ENCODE measurements at regions not wholly inside any gene's neighbourhood (a gene's known extent, or its start where the extent isn't known, plus 50 kb on each side); places are given as distances from the start of the nearest gene placed in this dataset.

- H3K27me3 Mint-ChIP-seq: peaks cover 52% of the 10 kb centered on the region
- H3K9me3 Mint-ChIP-seq: no peaks in the 10 kb centered on the region
- no peak overlapping the region for H3K4me3 Mint-ChIP-seq
- H3K36me3 Mint-ChIP-seq (ENCODE audit: insufficient read depth): no peaks in the 10 kb centered on the region
- DNase-seq (ENCODE audit: low spot score in 2 of 2): no peak
- no peak overlapping the region for H3K27ac Mint-ChIP-seq (ENCODE audit: low read depth)
- H3K4me1 Mint-ChIP-seq: no peaks in the 10 kb centered on the region
- ATAC-seq (replicated peaks; ENCODE audit: extremely low read depth, poor library complexity, severe bottlenecking): no peak
Observed at GRCh38 chr13:110773480-110773879, 60.0 kb downstream of the ING1 start.

- Mint-ChIP-seq H3K27me3 (peaks cover 52% of the 10 kb centered on the region), H3K36me3 (ENCODE audit: insufficient read depth) (no peaks in the 10 kb centered on the region), H3K9me3 (no peaks in the 10 kb centered on the region), H3K4me3 (no peak overlapping the region), H3K4me1 (no peaks in the 10 kb centered on the region), H3K27ac (ENCODE audit: low read depth) (no peak overlapping the region)
- DNase-seq (ENCODE audit: low spot score in 2 of 2) (no peak), ATAC-seq (replicated peaks; ENCODE audit: extremely low read depth, poor library complexity, severe bottlenecking) (no peak)
Observed at GRCh38 chr13:110774051-110774450, 60.6 kb downstream of the ING1 start.

GRCh38 chr13:110774490-110774889 is 61.0 kb downstream of the ING1 start:
- Mint-ChIP-seq H3K4me1 (no peaks in the 10 kb centered on the region), H3K27ac (ENCODE audit: low read depth) (no peak overlapping the region), H3K4me3 (no peak overlapping the region), H3K27me3 (peaks cover 52% of the 10 kb centered on the region), H3K9me3 (no peaks in the 10 kb centered on the region), H3K36me3 (ENCODE audit: insufficient read depth) (no peaks in the 10 kb centered on the region)
- ATAC-seq (replicated peaks; ENCODE audit: extremely low read depth, poor library complexity, severe bottlenecking) (no peak), DNase-seq (ENCODE audit: low spot score in 2 of 2) (no peak)

- Mint-ChIP-seq H3K4me3 (no peak overlapping the region), H3K27ac (ENCODE audit: low read depth) (peak overlapping the region; percentile 9), H3K27me3 (peaks cover 47% of the 10 kb centered on the region), H3K9me3 (no peaks in the 10 kb centered on the region), H3K36me3 (ENCODE audit: insufficient read depth) (no peaks in the 10 kb centered on the region), H3K4me1 (no peaks in the 10 kb centered on the region)
- DNase-seq (ENCODE audit: low spot score in 2 of 2): no peak
- no peak for ATAC-seq (replicated peaks; ENCODE audit: extremely low read depth, poor library complexity, severe bottlenecking)
Observed at GRCh38 chr13:110775576-110775975, 62.1 kb downstream of the ING1 start.

- Mint-ChIP-seq H3K36me3 (ENCODE audit: insufficient read depth) (no peaks in the 10 kb centered on the region), H3K9me3 (peaks cover under 1% of the 10 kb centered on the region), H3K27me3 (peaks cover 49% of the 10 kb centered on the region), H3K4me3 (no peak overlapping the region), H3K27ac (ENCODE audit: low read depth) (no peak overlapping the region), H3K4me1 (no peaks in the 10 kb centered on the region)
- DNase-seq (ENCODE audit: low spot score in 2 of 2): no peak
- no peak for ATAC-seq (replicated peaks; ENCODE audit: extremely low read depth, poor library complexity, severe bottlenecking)
Observed at GRCh38 chr13:110777251-110777820, 63.8 kb downstream of the ING1 start.

- H3K9me3 Mint-ChIP-seq: peaks cover 5% of the 10 kb centered on the region
- no peaks in the 10 kb centered on the region for H3K36me3 Mint-ChIP-seq (ENCODE audit: insufficient read depth)
- no peaks in the 10 kb centered on the region for H3K4me1 Mint-ChIP-seq
- no peak for ATAC-seq (replicated peaks; ENCODE audit: extremely low read depth, poor library complexity, severe bottlenecking)
- no peak for DNase-seq (ENCODE audit: low spot score in 2 of 2)
- H3K4me3 Mint-ChIP-seq: no peak overlapping the region
- peaks cover 55% of the 10 kb centered on the region for H3K27me3 Mint-ChIP-seq
- H3K27ac Mint-ChIP-seq (ENCODE audit: low read depth): no peak overlapping the region
Observed at GRCh38 chr13:110779022-110779421, 65.5 kb downstream of the ING1 start.

GRCh38 chr13:110780422-110780821 is 66.9 kb downstream of the ING1 start:
- Mint-ChIP-seq H3K36me3 (ENCODE audit: insufficient read depth) (no peaks in the 10 kb centered on the region), H3K4me1 (no peaks in the 10 kb centered on the region), H3K9me3 (peaks cover 5% of the 10 kb centered on the region), H3K4me3 (no peak overlapping the region), H3K27me3 (peaks cover 45% of the 10 kb centered on the region), H3K27ac (ENCODE audit: low read depth) (no peak overlapping the region)
- ATAC-seq (replicated peaks; ENCODE audit: extremely low read depth, poor library complexity, severe bottlenecking) (no peak), DNase-seq (ENCODE audit: low spot score in 2 of 2) (no peak)

GRCh38 chr13:110782185-110782584 is 68.7 kb downstream of the ING1 start:
- peaks cover 45% of the 10 kb centered on the region for H3K27me3 Mint-ChIP-seq
- ATAC-seq (replicated peaks; ENCODE audit: extremely low read depth, poor library complexity, severe bottlenecking): no peak
- H3K4me3 Mint-ChIP-seq: no peak overlapping the region
- no peak overlapping the region for H3K27ac Mint-ChIP-seq (ENCODE audit: low read depth)
- H3K36me3 Mint-ChIP-seq (ENCODE audit: insufficient read depth): no peaks in the 10 kb centered on the region
- H3K4me1 Mint-ChIP-seq: no peaks in the 10 kb centered on the region
- H3K9me3 Mint-ChIP-seq: peaks cover 5% of the 10 kb centered on the region
- no peak for DNase-seq (ENCODE audit: low spot score in 2 of 2)

GRCh38 chr13:110784704-110785103 is 71.2 kb downstream of the ING1 start:
- Mint-ChIP-seq H3K27me3 (peaks cover 45% of the 10 kb centered on the region), H3K36me3 (ENCODE audit: insufficient read depth) (no peaks in the 10 kb centered on the region), H3K4me1 (no peaks in the 10 kb centered on the region), H3K9me3 (peaks cover 5% of the 10 kb centered on the region), H3K27ac (ENCODE audit: low read depth) (no peak overlapping the region), H3K4me3 (no peak overlapping the region)
- no peak for ATAC-seq (replicated peaks; ENCODE audit: extremely low read depth, poor library complexity, severe bottlenecking)
- DNase-seq (ENCODE audit: low spot score in 2 of 2): no peak

- ATAC-seq (replicated peaks; ENCODE audit: extremely low read depth, poor library complexity, severe bottlenecking) (no peak), DNase-seq (ENCODE audit: low spot score in 2 of 2) (no peak)
- no peak overlapping the region for H3K27ac Mint-ChIP-seq (ENCODE audit: low read depth)
- no peaks in the 10 kb centered on the region for H3K4me1 Mint-ChIP-seq
- H3K9me3 Mint-ChIP-seq: peaks cover 13% of the 10 kb centered on the region
- H3K4me3 Mint-ChIP-seq: no peak overlapping the region
- H3K27me3 Mint-ChIP-seq: peaks cover 20% of the 10 kb centered on the region
- H3K36me3 Mint-ChIP-seq (ENCODE audit: insufficient read depth): no peaks in the 10 kb centered on the region
Observed at GRCh38 chr13:110788778-110789177, 75.3 kb downstream of the ING1 start.

- Mint-ChIP-seq H3K27ac (ENCODE audit: low read depth) (no peak overlapping the region), H3K36me3 (ENCODE audit: insufficient read depth) (no peaks in the 10 kb centered on the region), H3K27me3 (peaks cover 24% of the 10 kb centered on the region), H3K4me3 (no peak overlapping the region), H3K4me1 (no peaks in the 10 kb centered on the region), H3K9me3 (peaks cover 13% of the 10 kb centered on the region)
- DNase-seq (ENCODE audit: low spot score in 2 of 2) (no peak), ATAC-seq (replicated peaks; ENCODE audit: extremely low read depth, poor library complexity, severe bottlenecking) (no peak)
Observed at GRCh38 chr13:110789871-110790270, 76.4 kb downstream of the ING1 start.

GRCh38 chr13:110790371-110790770 is 76.9 kb downstream of the ING1 start:
- H3K27ac Mint-ChIP-seq (ENCODE audit: low read depth): no peak overlapping the region
- H3K9me3 Mint-ChIP-seq: peaks cover 13% of the 10 kb centered on the region
- H3K36me3 Mint-ChIP-seq (ENCODE audit: insufficient read depth): no peaks in the 10 kb centered on the region
- H3K27me3 Mint-ChIP-seq: peaks cover 23% of the 10 kb centered on the region
- H3K4me1 Mint-ChIP-seq: no peaks in the 10 kb centered on the region
- no peak for ATAC-seq (replicated peaks; ENCODE audit: extremely low read depth, poor library complexity, severe bottlenecking)
- no peak overlapping the region for H3K4me3 Mint-ChIP-seq
- DNase-seq (ENCODE audit: low spot score in 2 of 2): no peak

- no peak for ATAC-seq (replicated peaks; ENCODE audit: extremely low read depth, poor library complexity, severe bottlenecking)
- H3K4me1 Mint-ChIP-seq: no peaks in the 10 kb centered on the region
- peaks cover 41% of the 10 kb centered on the region for H3K27me3 Mint-ChIP-seq
- H3K9me3 Mint-ChIP-seq: peaks cover 13% of the 10 kb centered on the region
- no peak overlapping the region for H3K27ac Mint-ChIP-seq (ENCODE audit: low read depth)
- H3K36me3 Mint-ChIP-seq (ENCODE audit: insufficient read depth): no peaks in the 10 kb centered on the region
- no peak overlapping the region for H3K4me3 Mint-ChIP-seq
- DNase-seq (ENCODE audit: low spot score in 2 of 2): no peak
Observed at GRCh38 chr13:110794209-110794608, 80.7 kb downstream of the ING1 start.

Data from central memory CD8-positive, alpha-beta T cell (primary cell).